Endothelial cell of umbilical vein (primary cell): ENCODE measurements at regions not wholly inside any gene's neighbourhood (a gene's known extent, or its start where the extent isn't known, plus 50 kb on each side); places are given as distances from the start of the nearest gene placed in this dataset.

ENCODE experiments used
- BruUV-seq: library from RNA; stranded (reverse); fragments of 400-500 nt; replicated peaks from 2 replicates; lab custom pipeline; 2021; lab: Mats Ljungman, UMichigan
- CTCF ChIA-PET: fragments of 300-600, 350-600 bp; sonication (Branson Sonifier 250); formaldehyde crosslinking; loops from one replicate; lab custom pipeline; 2021; ENCODE audit warnings: antibody characterized with exemption, inconsistent platforms; lab: Charles Lee
- POLR2A ChIA-PET: fragments of 300-600, 350-600 bp; sonication (Branson Sonifier 250); formaldehyde crosslinking; loops from one replicate; lab custom pipeline; 2021; ENCODE audit warnings: antibody characterized with exemption, inconsistent platforms; lab: Charles Lee
- DNase-seq: peaks from one replicate; pipeline ENCODE4 v3.0.0-alpha.2; 2011; ENCODE audit warnings: low read depth, low spot score
- FAIRE-seq: peaks from 2 replicates; lab custom pipeline; 2011; peaks lifted over from hg19 to GRCh38; lab: Jason Lieb, UNC
- H2AFZ ChIP-seq: 2 replicates; pipeline ENCODE4 v1.6.0; 2012; ENCODE audit warnings: low read depth, low read length, control low read depth, inconsistent platforms
- H3K27ac ChIP-seq: 2 replicates; pipeline ENCODE4 v1.5.1; 2011; ENCODE audit warnings: low read depth, mild to moderate bottlenecking, control low read depth, low read length, moderate library complexity; ENCODE audit not compliant: insufficient read depth
- H3K27me3 ChIP-seq, 2 experiments: 2 replicates each; pipeline versions ENCODE4 v1.6.0 to v1.6.1; 2011; ENCODE audit warnings: low read length in 2 of 2, mixed read lengths in 1 of 2; ENCODE audit not compliant: control insufficient read depth in 2 of 2, insufficient read depth in 2 of 2
- H3K36me3 ChIP-seq, 2 experiments: 2 replicates in 1 of 2; 3 replicates in 1 of 2; pipeline ENCODE4 v1.5.1; 2011; ENCODE audit warnings: low read length in 2 of 2, mild to moderate bottlenecking in 1 of 2, moderate library complexity in 1 of 2; ENCODE audit not compliant: control insufficient read depth in 2 of 2, insufficient read depth in 2 of 2; ENCODE audit errors: extremely low read depth in 1 of 2
- H3K4me1 ChIP-seq: 3 replicates; pipeline ENCODE4 v1.5.1; 2011; ENCODE audit warnings: mild to moderate bottlenecking, low read length; ENCODE audit not compliant: control insufficient read depth, insufficient read depth; ENCODE audit errors: extremely low read depth
- H3K4me2 ChIP-seq: 2 replicates; pipeline ENCODE4 v1.6.1; 2011; ENCODE audit warnings: low read length, control low read depth, mixed read lengths; ENCODE audit not compliant: insufficient read depth
- H3K4me3 ChIP-seq, 3 experiments: fragments of 200-600 bp in 1 of 3; sonication (generic), shearing (Covaris generic) in 1 of 3; replicated peaks in 1 of 3; 2 replicates each; pipeline ENCODE4 v1.5.1; 2011 to 2016; ENCODE audit warnings: control low read depth in 3 of 3, low read length in 3 of 3, mild to moderate bottlenecking in 2 of 3, inconsistent platforms in 1 of 3, low read depth in 1 of 3, moderate library complexity in 1 of 3; ENCODE audit not compliant: insufficient read depth in 1 of 3
- H3K79me2 ChIP-seq: 2 replicates; pipeline ENCODE4 v1.6.0; 2012; ENCODE audit warnings: low read length, inconsistent platforms; ENCODE audit not compliant: control insufficient read depth, insufficient read depth
- H3K9ac ChIP-seq: replicated peaks from 2 replicates; pipeline ENCODE3; 2011; ENCODE audit warnings: low read length, control low read depth; ENCODE audit not compliant: insufficient read depth; ENCODE audit errors: extremely low read depth
- H3K9me1 ChIP-seq: replicated peaks from 3 replicates; pipeline ENCODE4 v1.6.0; 2011; ENCODE audit warnings: mild to moderate bottlenecking, low read length; ENCODE audit not compliant: control insufficient read depth, insufficient read depth; ENCODE audit errors: extremely low read depth
- H3K9me3 ChIP-seq: replicated peaks from 2 replicates; pipeline ENCODE4 v1.5.1; 2012; ENCODE audit warnings: low read length, inconsistent platforms; ENCODE audit not compliant: control insufficient read depth, insufficient read depth
- H4K20me1 ChIP-seq: replicated peaks from 2 replicates; pipeline ENCODE3; 2011; ENCODE audit warnings: mild to moderate bottlenecking, low read length; ENCODE audit not compliant: control insufficient read depth, insufficient read depth; ENCODE audit errors: extremely low read depth
- EZH2 ChIP-seq: IDR thresholded peaks from 2 replicates; pipeline ENCODE4 v1.6.1; 2012; ENCODE audit warnings: borderline replicate concordance, low read depth, mild to moderate bottlenecking, moderate library complexity, low read length, inconsistent platforms; ENCODE audit not compliant: severe bottlenecking
- FOS ChIP-seq: IDR thresholded peaks from 2 replicates; pipeline ENCODE4 v1.6.1; 2011; ENCODE audit warnings: mild to moderate bottlenecking, low read length, moderate library complexity, borderline replicate concordance; ENCODE audit not compliant: insufficient read depth
- GATA2 ChIP-seq: IDR thresholded peaks from 2 replicates; pipeline ENCODE4 v1.7.0; 2011; ENCODE audit warnings: low read depth, mild to moderate bottlenecking, moderate library complexity, mixed read lengths, low read length; ENCODE audit not compliant: insufficient read length, insufficient read depth
- JUN ChIP-seq: IDR thresholded peaks from 2 replicates; pipeline ENCODE4 v1.6.1; 2011; ENCODE audit warnings: borderline replicate concordance, low read depth; ENCODE audit not compliant: insufficient read length, insufficient read depth
- MYC ChIP-seq: IDR thresholded peaks from one replicate; pipeline ENCODE4 v1.6.1; 2011; ENCODE audit warnings: mild to moderate bottlenecking, low read depth, low read length
- POLR2A ChIP-seq: IDR thresholded peaks from 2 replicates; pipeline ENCODE4 v1.6.1; 2012; ENCODE audit warnings: low read depth, mild to moderate bottlenecking, control low read depth, low read length
- POLR2AphosphoS5 ChIP-seq: IDR thresholded peaks from 2 replicates; pipeline ENCODE4 v1.6.1; 2012; ENCODE audit warnings: low read depth, mild to moderate bottlenecking, control low read depth, low read length, moderate library complexity; ENCODE audit not compliant: insufficient read depth
- dilution Hi-C: fragments of 300-500 bp; cut with MboI; formaldehyde crosslinking; loops from one replicate; pipeline ENCODE4 v1.15.0; 2019; ENCODE audit warnings: low sequenced_read_pairs; ENCODE audit not compliant: extremely low pct_ligation_motif_present
- intact Hi-C: fragments of 100-400 bp; cut with micrococcal nuclease; formaldehyde crosslinking; loops from one replicate; pipeline ENCODE4 v1.10.0; 2022
- TF ChIP-seq, protein P1 (sequence below): IDR thresholded peaks from 2 replicates; pipeline ENCODE4 v1.6.1; 2011; ENCODE audit not compliant: insufficient read depth, insufficient read length
- TF ChIP-seq, protein P2 (sequence below), 2 donors: IDR thresholded peaks; 1 replicate in 1 of 2; 2 replicates in 1 of 2; pipeline ENCODE4 v1.5.1; 2011; ENCODE audit warnings: low read length in 2 of 2, mild to moderate bottlenecking in 2 of 2, moderate library complexity in 2 of 2, control low read depth in 1 of 2, inconsistent platforms in 1 of 2, low read depth in 1 of 2; ENCODE audit not compliant: insufficient read depth in 1 of 2; ENCODE audit errors: extremely low read depth in 1 of 2

DNA sequence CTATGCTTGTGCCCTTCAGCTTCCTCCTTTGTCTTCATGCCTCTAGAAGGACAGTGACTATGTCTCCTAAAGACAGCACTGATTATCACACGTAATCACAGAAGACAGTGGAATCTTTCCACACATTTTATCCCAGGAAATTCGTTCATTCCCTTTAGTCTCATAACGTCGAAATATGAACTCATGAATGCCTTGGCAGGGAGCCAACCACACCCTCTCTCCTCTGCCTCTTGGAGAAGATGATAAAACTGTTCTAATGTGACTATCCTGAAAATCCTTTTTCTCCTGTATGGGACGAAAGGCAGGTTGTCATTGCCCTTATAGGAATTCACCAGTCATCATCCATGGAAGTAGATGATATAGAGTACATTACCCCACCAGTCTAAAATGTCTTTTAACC lies 726.6 kb upstream of the FANCL start:
- H3K9me1 ChIP-seq: no peaks in the 10 kb centered on the region
- ChIA-PET POLR2A (no interaction called here), CTCF (no interaction called here)
- no TSS peak for BruUV-seq
- no peaks in the 10 kb centered on the region for H3K79me2 ChIP-seq
- H3K36me3 ChIP-seq: no peaks in the 10 kb centered on the region
- intact Hi-C loops (no loop called here), dilution Hi-C loops (no loop called here)
- no peaks in the 10 kb centered on the region for H3K9me3 ChIP-seq
- DNase-seq (no peak), FAIRE-seq (no peak)
- H3K4me1 ChIP-seq: no peaks in the 10 kb centered on the region
- no peak for TF ChIP-seq MYC
- TF ChIP-seq FOS: no peak
- TF ChIP-seq, protein P1, sequence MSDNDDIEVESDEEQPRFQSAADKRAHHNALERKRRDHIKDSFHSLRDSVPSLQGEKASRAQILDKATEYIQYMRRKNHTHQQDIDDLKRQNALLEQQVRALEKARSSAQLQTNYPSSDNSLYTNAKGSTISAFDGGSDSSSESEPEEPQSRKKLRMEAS: no peak
- TF ChIP-seq, protein P2, sequence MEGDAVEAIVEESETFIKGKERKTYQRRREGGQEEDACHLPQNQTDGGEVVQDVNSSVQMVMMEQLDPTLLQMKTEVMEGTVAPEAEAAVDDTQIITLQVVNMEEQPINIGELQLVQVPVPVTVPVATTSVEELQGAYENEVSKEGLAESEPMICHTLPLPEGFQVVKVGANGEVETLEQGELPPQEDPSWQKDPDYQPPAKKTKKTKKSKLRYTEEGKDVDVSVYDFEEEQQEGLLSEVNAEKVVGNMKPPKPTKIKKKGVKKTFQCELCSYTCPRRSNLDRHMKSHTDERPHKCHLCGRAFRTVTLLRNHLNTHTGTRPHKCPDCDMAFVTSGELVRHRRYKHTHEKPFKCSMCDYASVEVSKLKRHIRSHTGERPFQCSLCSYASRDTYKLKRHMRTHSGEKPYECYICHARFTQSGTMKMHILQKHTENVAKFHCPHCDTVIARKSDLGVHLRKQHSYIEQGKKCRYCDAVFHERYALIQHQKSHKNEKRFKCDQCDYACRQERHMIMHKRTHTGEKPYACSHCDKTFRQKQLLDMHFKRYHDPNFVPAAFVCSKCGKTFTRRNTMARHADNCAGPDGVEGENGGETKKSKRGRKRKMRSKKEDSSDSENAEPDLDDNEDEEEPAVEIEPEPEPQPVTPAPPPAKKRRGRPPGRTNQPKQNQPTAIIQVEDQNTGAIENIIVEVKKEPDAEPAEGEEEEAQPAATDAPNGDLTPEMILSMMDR (IDR thresholded peaks at IDR 0.05; ENCODE audit: extremely low read depth in 1 of 2, insufficient read depth in 1 of 2, low read depth in 1 of 2, low read length in 2 of 2): no peak
- no peak for TF ChIP-seq POLR2AphosphoS5
- no peak for TF ChIP-seq POLR2A
- TF ChIP-seq JUN: no peak
- no peak for TF ChIP-seq GATA2
- no peak for TF ChIP-seq EZH2
- no peak overlapping the region for H3K9ac ChIP-seq
- no peak overlapping the region for H3K27ac ChIP-seq
- no peaks in the 10 kb centered on the region for H3K27me3 ChIP-seq
- H3K4me2 ChIP-seq: no peak overlapping the region
- H2AFZ ChIP-seq: no peak overlapping the region
- no peaks in the 10 kb centered on the region for H4K20me1 ChIP-seq
- H3K4me3 ChIP-seq: no peak overlapping the region
